ENCODE measurements at regions not wholly inside any gene's neighbourhood (a gene's known extent, or its start where the extent isn't known, plus 50 kb on each side); places are given as distances from the start of the nearest gene placed in this dataset.

DNA sequence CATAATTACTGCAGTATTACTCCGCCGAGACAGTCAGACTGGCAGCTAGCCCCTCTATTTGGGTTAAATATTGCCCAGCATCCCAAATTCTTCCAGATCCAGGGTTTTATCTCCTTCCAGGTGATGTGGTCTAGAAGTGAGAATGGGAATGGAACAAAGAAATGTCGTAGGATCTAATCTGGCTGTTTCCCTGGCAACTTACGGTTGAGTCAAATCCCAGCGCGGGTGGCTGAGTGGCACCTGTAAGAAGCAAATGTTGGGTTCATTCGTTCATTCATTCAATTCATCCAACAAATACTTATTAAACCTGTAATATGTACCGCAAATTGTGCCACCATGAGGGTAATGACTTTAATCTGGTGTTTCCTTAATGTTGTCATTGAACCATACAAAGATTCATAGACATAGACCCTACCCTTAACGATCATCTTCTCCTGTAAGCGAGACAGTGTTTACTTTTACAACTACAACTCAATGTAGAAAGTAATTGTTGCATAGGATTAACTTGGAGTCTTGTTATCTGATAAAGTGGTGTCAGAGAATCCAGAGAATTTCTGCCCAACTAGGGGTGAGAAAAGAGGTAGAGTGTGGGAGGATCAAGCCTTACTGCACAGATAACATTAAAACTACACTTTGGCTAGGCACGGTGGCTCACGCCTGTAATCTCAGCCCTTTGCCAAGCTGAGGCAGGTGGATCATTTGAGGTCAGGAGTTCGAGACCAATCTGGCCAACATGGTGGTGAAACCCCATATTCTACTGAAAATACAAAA lies 91.3 kb upstream of the ADGRF1 start:
- TF ChIP-seq, protein P1, sequence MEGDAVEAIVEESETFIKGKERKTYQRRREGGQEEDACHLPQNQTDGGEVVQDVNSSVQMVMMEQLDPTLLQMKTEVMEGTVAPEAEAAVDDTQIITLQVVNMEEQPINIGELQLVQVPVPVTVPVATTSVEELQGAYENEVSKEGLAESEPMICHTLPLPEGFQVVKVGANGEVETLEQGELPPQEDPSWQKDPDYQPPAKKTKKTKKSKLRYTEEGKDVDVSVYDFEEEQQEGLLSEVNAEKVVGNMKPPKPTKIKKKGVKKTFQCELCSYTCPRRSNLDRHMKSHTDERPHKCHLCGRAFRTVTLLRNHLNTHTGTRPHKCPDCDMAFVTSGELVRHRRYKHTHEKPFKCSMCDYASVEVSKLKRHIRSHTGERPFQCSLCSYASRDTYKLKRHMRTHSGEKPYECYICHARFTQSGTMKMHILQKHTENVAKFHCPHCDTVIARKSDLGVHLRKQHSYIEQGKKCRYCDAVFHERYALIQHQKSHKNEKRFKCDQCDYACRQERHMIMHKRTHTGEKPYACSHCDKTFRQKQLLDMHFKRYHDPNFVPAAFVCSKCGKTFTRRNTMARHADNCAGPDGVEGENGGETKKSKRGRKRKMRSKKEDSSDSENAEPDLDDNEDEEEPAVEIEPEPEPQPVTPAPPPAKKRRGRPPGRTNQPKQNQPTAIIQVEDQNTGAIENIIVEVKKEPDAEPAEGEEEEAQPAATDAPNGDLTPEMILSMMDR (IDR thresholded peaks at IDR 0.05; ENCODE audit: low read depth, low read length): no peak
- no peak overlapping the region for H3K4me3 ChIP-seq (ENCODE audit: low read depth, low read length)

DNA sequence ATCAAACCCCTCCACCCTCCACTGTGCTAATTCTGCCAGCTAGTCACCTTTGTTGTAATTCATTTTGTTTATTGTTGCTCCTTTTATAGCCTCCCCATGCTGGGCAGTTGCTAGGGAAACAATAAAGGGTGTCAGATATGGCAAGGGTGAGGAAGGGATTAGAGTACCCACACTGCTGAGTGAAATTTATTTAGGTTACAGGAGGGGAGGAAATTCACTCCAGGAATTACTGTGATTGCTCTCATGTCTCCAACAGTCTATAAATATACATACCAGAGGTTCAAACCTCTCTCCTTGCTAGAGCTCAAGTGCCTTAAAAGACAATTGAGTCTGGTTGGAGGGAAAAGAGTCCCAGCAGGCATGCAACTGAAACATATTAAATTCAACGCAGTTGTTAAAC lies 90.6 kb upstream of the ADGRF1 start:
- no peak overlapping the region for H3K4me3 ChIP-seq (ENCODE audit: low read depth, low read length)
- TF ChIP-seq, protein P1 (IDR thresholded peaks at IDR 0.05; ENCODE audit: low read depth, low read length): no peak

DNA sequence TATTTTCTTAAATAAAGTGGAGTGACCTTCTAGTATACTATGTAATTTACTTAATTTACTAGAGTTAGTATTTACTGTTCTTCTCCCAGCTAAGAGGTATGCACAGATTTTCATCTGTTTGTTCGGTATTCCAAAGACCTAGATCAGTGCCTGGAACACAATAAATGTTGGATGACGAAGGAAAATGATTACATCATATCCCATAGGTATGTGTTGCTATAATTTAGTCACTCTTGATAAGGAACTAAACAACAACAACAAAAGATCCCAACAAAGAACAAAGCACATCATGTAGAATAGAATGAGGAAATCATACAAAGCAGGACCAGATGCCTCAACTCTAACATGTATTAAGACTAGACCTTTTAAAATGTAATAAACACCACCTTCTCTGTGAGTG lies 89.6 kb upstream of the ADGRF1 start:
- TF ChIP-seq, protein P1 (IDR thresholded peaks at IDR 0.05; ENCODE audit: low read depth, low read length): no peak
- no peak overlapping the region for H3K4me3 ChIP-seq (ENCODE audit: low read depth, low read length)

DNA sequence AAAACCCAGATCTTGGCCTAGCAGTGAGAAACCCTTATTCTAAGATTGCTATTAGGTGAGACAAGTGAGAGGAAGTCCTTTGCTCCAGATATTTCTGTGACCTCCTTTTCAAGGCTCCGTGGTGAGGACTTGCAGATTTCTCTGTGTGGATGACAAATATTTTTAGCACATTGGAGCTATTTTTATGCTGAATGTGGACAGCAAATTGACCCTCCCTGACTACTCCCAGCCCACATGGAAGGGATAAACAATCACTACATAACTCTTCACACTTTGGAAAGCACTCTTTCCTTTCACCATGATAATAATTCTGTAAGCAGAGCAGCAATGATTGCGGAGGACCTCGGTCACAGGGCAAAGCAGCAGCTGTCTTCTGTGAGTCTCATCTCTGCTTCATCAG lies 88.0 kb upstream of the ADGRF1 start:
- TF ChIP-seq, protein P1 (IDR thresholded peaks at IDR 0.05; ENCODE audit: low read depth, low read length): no peak
- H3K4me3 ChIP-seq (ENCODE audit: low read depth, low read length): no peak overlapping the region

DNA sequence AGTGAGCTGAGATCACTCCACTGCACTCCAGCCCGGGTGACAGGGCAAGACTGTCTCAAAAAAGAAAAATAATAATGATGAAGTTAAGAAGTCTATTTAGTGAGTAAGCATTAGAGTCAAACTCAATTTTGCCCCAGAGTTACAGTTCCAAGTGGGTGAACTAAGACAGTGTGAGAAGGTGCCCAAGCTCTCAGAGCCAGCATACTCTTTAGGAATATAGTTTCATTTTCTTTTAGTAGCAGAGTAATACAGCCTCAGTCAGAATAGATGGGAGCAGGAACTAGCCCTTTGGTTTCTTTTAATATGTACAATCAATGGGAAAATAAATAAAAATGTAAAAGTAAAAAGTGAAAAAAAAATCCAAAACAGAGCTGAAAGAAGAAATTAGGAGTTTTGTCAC lies 87.0 kb upstream of the ADGRF1 start:
- TF ChIP-seq, protein P1 (IDR thresholded peaks at IDR 0.05; ENCODE audit: low read depth, low read length): no peak
- H3K4me3 ChIP-seq (ENCODE audit: low read depth, low read length): no peak overlapping the region

DNA sequence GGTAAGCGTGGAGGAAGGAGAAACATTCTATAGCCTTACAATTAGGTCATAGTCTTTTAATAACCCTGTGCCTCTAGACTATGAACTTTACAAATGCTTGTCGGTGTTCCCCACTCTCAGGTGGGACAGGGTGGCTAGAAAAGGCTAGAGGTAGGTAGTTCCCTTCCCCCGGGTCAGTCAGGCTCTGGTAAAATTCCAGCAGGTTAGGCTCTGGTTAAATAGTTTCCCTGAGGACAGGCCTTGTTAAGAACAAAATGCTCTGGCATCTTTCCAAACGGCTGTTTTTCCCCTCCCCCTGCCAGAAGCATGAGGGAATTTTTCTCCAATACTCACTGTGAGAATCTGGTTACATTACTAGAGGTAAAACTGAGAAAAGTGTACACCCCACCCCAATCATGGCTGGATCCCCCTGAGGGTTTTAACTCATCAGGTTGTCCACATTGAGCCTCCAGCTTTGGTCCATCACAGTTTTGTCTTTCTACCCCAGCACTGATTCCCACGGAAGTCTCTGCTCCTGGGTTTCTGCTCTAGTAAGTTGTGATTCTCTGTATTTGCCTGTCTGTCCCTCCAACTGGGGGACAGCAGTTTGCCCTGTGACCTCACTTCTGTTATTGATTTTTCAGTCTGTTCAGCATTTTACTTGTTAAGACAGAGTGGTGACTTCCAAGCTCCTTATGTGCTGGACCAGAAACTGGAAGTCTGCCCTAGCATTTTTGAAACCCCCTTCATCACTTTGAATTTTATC lies 84.7 kb upstream of the ADGRF1 start:
- TF ChIP-seq, protein P1 (IDR thresholded peaks at IDR 0.05; ENCODE audit: low read depth, low read length): no peak
- H3K4me3 ChIP-seq (ENCODE audit: low read depth, low read length): no peak overlapping the region

DNA sequence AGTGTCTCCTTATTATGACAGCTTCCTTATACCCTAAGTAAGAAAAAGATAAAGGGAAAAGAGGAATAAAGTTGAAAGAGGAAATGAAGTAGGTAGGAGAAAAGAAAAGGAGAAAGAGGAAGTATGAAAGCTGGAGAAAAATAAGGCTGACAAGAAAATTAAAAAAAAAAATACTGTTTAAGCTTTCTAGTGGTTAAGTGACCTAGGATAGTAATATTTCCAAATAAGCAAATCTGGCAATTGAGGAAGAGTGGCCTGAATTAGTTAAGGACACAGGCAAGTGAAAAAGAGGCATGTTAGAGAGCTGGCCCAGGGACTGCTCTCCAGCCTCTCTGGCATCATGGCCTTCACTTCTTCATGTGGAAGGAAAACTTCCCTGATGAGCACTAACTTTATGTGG lies 76.5 kb upstream of the ADGRF1 start:
- TF ChIP-seq, protein P1 (IDR thresholded peaks at IDR 0.05; ENCODE audit: low read depth, low read length): no peak
- no peak overlapping the region for H3K4me3 ChIP-seq (ENCODE audit: low read depth, low read length)
